Stimulated activated CD4-positive, alpha-beta T cell treated with anti-CD3 and anti-CD28 coated beads, TNF-alpha, amount 100 ng/mL, for 4 hours (primary cell): ENCODE measurements at regions not wholly inside any gene's neighbourhood (a gene's known extent, or its start where the extent isn't known, plus 50 kb on each side); places are given as distances from the start of the nearest gene placed in this dataset.

Experiments used
- DNase-seq, 3 experiments: peaks; one replicate each; pipeline ENCODE4 v3.0.0-alpha.2; 2020; ENCODE audit warnings: low read depth in 3 of 3

DNA sequence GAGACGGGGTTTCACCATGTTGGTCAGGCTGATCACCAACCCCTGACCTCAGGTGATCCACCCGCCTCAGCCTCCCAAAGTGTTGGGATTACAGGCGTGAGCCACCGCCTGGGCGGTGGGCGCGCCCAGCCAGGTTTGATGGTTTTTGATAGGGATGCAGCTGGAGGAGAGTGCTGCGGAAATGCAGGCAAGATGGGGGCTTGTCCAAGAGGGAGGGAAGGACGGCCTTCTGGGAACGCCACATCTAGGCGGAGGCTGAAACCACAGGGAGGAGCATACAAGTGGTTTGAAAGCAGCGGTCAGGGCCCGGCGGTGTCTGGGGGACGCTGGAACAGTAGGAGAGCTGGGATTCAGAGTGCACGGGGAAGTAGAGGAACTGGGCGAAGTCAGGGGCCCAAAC is 134.6 kb downstream of the VRK1 start:
- DNase-seq, result no peak

DNA sequence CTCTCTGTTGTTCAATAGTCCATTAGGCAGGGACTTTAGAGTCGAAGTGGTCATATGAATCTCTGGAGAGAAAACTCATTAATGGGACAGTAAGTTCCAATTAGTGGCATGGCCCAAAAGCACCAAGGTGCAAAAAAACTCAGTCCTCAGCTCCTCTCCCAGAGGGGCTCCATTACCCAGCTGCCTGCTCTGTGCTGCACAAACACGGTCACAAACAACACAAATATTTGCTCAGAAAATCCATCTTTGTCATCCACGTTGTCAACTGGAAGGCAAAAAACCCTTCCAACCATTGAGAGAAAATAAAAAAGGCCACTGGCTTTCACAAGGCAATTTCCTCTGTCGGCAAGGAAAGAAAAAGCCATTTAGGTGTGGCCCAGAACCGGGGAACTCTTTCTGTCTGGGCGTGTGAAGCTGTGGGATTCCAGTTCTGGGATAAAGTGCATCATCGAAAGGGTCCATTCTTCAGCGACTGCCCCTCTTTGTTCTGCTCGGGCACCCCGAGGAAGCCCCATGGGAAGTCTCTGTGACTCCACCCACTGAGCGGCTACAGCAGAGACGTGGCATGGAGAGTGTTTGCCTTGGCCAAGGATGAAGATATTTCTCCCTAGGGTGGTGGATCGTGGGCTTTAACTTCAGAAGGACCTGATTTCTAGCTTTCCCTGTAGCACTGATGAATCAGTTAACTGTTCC is 137.6 kb downstream of the VRK1 start:
- no peak for DNase-seq

DNA sequence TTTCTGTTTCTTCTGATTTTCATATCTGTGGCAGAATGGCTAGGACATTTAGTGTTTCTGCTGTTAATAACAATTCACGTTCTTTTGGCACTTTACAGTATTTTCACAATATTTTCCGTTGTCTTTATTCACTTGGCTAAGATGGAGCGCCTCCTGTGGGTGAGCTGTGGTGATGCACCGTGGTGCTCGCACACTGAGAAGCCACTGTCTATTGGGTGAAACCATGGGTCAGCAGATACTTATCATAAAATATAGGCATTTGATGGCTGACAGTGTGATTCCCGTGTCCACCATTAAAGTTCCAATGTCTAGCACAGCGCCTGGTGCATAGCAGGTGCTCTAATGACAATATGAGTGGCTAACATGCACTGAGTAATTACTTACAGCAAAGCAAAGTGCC is 141.8 kb downstream of the VRK1 start:
- no peak for DNase-seq

DNA sequence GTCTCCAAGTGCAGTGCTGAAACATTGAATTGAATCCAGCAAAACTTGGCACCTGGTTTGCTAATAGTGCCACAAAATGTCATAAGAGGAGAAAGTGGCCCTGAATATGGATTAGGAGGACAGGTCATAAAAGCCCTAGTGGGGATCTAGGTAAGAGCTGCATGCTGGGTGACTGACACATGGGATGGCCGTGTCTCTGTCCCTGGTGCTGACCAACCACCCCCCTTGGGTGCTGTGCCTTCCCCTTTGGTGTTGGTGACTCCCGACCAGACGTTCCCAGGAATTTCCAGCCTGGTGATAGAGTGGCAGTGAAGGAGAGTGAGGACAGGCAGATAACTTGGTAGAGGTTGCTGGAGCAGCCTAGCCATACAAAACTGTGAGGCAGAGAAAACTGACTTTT is 142.8 kb downstream of the VRK1 start:
- DNase-seq, result no peak

DNA sequence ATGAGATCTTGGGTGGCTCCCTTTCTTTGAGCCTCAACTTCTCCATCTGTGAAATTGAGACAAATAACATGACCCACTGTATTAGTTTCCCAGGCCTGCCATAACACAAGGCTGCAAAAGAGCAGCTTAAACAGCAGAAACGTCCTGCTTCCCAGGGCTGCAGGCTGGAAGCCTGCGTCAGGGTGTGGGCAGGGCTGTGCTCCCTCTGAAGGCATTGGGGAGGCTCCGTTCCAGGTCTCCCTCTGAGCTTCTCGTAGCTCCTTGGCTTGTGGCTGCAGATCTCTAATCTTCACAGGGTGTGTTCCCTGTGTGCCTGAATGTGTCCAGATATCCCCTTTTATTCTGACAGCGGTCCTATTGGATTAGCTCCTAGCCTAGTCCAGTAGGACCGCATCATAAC is 147.1 kb downstream of the VRK1 start:
- DNase-seq, result no peak

DNA sequence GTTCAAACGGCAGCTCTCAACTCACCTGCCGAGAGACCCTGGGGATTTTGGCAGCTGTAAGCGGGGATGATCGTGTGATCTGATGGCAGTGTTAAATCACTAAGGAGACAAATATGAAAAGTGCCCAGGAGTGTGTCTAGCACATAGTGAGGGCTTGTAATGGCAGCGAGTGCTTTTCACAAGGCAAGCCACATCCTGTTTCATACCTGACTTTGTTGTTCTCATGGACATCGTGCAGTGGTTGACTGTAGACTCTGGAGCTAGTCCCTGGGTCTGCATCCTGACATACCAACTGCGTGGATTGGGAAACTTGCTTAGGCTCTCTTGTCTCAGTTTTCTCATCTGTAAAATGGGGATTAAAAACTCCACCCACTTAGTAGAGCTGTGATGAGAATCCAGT is 148.5 kb downstream of the VRK1 start:
- DNase-seq, result no peak

DNA sequence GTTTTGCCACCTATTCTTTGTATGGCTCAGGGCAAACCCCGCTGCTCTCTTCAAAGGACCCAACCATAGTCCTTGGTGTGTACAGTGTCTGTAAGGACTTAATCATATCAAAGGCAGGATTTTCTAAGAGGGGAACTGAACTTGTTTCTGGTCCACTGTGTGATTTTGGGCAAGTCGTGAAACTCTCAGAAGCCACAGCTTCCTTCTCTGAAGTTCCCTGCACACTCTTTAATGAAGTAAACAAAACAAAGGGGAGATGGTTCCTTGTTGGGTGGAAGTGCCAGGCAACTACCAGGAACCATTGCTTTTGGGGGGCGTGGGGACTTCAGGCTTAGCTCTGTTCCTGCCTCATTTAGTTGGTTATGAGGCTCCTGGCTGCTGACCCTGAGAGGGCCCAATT is 152.4 kb downstream of the VRK1 start:
- DNase-seq, result no peak

DNA sequence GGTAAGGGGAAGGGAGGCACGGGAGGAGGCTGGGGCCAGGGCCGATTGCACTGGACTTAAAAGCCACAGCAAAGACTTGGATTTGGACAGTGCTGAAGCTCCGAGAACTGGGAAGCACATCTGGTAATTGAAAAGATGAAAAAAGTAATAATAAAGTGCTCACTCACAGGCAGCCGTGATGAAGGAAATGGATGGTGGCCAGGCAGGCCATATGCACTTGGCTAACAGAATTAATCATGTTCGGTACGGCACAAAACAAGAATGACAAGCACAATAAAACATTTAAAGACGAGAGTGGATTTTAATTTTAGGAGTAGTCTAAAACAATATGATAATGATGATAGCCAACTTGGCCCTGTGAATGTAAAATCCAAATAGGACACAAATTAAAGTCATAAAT is 154.3 kb downstream of the VRK1 start:
- no peak for DNase-seq

DNA sequence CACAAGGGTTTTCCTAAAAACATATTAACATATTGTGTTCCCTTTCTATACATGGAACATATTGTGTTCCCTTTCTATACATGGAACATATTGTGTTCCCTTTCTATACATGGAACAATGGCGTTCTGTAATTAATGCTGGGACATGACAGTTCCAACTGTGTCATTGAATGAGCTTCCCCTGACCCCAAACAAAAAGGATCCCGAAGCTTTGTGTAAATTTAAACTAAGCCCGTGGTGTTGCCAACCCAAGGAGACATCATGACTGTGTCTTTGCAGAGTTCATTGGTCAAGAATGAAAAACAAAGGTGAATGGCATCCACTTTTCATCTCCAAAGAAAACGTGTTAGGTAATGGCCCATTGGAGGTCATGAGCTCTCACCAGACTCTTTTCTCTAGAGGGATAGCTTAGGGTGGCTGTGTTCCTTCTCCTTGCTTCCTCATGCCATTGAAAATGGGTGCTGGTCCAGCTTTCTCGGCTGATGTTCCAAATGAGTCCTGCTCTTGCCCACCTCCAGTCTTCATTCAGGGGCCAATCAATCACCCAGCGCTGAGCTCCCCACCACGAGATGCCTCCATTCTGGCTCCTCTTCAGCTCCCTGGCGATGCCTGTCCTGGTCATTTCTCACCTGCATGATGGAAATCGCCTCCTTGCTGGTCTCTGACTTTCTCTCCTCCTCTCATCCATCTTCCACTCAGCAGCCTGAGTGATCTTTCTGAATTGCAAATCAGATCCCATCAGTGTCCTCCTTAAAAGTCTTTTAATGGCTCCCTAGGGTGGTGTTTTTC is 156.1 kb downstream of the VRK1 start:
- no peak for DNase-seq

DNA sequence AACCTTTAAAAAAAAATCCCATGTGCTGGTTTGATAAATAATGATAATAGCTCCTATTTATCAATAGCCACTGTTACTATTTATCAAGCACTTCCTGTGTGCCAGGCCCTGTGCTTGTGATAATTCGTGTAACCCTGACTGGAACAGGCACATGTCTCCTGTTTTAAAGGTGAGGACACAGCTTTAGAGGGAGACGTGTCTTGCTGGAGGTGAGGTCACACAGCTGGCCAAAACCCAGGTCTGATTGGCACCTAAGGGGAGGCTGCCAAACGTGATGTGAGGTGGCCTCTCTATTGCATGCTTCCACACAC is 156.6 kb downstream of the VRK1 start:
- DNase-seq, result no peak

DNA sequence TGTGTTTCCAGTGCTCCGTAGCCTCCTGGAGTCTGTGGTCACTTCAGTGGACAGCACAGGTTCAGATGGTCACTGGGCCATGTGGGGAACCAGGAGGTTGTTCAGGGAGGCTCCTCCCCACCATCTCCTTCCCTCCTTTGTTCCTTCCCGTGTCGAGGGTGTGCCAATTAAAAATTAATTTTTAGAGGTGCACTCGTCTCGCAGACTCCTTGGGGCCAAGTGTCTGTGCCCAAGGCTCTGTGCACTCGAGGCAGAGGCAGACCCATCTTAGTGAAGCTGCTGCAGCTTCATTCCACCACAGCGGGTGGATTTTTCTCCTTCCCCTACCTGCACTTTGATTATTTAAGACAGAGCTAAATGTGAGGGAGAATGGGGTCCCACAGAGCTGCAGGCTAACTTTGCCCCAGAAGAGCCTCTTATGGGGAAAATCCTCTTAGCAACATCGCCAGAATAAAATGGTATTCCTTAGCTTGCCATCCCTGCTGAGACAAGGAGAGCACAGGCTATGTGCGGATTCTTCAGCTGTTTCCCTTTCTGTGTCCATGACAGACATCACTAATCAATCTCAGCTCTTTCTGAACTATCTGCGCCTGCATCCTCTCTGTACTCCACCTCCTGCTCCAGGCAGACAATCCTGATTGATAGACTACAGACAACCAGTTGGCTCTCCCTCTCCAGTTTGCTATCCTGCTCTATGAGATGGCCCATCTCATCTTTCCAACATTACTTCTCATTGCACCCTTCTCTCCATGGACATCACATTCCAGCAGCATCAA is 159.5 kb downstream of the VRK1 start:
- no peak for DNase-seq

DNA sequence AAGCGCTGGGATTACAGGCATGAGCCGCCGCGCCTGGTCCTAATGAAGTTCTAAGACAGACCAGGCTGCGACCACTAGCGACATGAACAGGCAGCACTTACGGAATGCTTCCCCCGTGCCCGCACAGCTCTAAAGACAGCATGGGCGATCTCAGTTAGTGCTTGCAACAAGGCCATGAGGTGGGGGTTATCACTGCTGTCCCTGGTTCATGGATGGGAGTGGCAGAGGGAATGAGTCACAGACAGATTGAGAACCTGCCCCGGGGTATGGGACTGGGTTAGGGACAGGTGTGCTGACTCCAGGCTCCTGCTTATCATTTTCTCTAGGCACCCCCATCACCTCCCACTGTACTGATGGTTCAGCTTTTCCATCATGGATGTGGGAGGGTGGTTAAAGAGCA is 160.9 kb downstream of the VRK1 start:
- no peak for DNase-seq

DNA sequence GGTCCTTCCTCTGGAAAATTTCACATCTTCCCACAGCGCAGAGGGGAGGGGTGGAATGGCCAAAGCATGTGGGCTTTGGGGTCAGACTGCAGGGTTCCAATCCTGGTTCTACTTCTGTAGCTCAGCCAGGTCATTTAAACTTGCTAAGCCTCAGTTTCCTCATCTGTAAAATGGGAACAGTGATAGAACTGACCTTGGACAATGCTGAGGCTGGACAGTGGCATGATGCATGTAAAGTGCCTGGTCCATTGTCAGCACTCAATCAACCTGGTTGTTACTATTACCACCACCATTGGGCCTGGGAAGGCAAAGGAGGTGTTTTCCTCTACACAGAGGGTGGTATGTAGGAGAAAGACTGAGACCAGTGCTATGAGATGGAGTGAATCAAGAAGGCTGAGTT is 162.8 kb downstream of the VRK1 start:
- no peak for DNase-seq

DNA sequence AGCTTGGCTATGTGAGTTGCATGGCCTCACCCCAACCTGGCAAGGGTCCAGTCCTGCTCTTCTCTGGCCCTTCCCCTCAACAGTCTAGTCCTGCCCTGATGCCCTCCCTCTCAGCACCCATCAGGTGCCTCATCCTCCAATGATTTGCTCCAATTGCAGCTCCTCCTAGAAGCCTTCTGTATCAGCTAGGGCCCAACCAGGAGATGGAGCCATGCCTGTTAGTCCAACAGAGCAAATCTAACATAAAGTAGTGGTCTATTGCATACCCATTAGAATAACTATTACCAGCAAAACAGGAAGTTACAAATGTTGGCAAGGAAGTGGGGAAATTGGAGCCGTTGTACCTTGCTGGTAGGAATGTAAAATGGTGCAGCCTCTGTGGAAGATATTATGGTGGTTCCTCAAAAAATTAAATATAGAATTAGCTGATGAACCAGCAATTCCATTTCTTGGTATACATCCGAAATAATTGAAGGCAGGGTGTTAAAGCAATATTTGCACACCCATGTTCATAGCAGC is 163.5 kb downstream of the VRK1 start:
- no peak for DNase-seq

DNA sequence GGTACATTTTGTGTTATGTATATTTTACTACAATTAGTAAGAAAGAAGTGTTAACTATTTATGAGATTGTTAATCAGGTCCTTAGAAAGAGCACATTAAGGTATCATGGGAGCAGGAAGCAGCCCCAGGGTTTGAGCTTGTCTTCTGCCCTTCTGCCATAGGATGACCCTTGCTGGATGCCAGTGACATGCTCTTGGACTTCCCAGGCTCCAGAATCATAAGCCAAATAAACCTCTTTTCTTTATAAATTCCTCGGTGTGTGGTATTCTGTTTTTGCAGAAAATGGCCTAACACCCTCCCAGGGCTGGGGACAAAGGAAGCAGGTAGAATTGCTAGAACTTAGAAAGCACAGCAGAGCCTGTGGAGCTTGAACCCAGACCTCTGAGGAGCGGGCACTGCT is 164.7 kb downstream of the VRK1 start:
- no peak for DNase-seq

DNA sequence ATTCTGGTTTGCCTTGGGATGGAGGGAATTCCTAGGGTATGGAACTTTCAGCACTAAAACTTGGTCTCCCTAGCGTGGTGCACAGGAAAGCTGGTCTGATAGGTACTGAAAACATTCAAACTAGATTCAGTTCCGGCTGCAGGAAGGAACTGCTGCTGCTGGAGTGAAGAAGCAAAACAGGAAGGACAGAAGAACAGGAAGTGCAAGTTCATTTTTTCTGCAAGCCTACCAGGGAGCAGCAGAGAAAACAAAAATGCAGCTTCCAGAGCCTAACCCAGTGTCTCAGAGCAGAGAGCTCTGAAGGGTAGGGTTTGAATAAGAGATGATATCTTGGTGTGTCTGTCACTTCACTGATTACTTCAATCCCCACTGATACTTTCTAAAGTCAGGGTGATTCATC is 165.2 kb downstream of the VRK1 start:
- peak in 1 of 3 experiments; percentile 3 for DNase-seq

DNA sequence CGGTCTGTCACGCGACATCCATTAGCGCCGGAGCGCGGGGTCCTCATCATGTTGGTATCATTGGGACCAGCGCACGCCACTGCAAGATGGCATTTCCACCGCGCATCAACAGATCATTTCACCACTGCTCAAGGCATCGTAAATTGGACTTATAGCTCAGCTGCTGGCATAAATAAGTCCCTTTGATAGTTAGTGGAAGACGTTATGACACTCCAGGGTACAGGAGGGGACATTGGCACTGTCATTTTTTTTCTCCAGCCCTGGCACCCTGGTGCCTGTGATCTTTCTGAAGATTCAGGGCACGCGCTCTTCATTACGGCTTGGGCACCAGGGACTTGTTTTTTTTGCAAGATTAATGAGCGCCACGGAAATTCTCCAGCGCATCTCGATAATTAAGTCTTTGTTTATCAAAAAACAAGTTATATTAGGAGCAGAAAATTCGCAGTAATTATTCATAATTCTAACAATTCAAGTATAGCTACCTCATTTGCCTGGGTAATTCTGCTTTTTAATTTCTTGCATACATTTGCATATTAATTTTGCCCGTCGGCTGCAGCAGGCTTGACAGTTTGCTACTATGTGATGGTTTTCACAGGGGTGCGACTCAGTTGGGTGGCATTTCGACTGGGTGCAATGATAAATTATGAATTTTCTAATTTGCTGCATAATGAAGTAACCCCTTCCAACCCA is 167.7 kb downstream of the VRK1 start:
- DNase-seq, result no peak

DNA sequence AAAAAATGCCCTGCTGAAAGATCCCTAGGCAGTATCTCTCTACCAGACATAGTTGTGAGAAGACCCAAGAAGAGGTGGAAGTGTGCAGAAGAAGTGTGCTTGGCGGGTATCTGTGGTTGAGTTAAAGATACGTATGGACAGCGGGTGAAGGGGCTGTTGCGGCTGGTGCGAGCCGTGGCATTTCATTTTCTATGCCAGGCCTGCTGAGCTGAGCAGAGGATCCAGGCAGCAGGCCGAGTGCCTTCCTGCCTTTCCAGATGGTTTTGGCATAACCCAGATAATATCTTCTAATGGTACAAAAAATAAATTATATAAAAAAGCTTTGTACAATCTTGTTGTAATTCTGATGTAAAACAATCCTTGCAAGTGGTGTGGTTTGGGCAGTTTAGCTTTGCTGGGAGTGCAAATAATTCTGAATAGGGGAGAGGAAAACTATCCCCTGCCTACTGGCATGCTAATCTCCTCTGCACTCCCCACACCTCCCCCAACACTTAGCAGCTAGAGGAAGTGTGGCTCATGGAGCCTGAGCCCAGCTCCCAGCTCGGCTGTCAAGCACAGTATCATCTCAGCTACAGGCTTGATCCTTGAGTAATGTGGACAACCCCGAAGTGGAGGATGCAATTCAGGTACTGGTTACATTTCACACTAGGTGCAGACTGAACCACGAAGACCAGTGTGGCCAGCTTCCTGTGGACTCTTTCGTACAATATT is 168.9 kb downstream of the VRK1 start:
- no peak for DNase-seq

DNA sequence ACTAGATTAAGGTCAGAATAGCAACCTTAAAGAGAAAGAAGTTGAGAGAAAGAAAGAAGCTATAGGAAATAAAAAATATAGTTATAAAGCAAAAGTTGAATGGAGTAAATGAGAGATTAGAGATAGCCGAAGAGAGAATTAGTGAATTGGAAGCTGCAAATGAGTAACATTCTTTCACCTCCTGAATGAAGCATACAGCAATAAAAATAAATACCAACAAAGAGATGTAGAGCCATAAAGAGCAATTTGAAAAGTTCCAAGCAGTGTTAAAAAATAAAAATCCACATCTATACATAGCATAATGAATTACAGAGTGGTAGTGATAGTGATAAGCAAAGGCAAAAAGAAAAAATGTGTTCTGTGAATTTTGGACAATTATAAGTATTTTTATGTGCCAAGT is 177.9 kb downstream of the VRK1 start:
- no peak for DNase-seq

DNA sequence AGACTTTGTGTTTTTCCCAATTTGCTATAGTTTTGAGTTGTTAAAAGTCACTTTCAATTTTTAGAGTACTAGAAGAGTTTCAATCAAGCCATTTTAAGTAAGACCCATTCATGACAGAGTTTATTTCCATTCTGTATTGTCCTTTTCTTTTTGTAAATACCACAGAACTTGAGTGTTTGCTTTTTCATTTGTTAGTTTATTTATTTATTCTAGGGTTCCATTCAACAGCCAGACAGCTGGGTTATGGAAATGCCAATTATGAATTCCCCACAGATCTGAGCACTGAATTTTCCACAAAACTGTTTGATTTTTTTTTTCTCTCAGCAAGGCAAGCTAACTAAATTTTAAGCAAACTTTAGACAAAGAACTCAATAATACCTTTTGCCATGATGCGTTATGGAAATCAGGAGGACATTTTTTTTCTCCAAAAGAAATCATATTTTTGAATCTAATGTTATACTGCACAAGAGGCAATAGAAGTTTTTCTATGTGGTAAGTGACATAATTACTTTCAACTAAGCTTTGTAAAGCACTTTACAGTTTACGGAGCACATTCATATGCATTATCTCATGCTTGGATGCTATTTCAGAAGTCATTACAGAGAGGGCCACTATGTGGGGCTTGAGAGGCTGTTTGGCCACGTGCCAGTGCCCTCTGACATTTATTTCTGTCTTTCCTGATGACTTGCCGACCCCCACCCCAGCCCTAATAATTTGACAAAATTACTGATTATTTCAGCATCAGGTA is 181.5 kb downstream of the VRK1 start:
- DNase-seq, result no peak

DNA sequence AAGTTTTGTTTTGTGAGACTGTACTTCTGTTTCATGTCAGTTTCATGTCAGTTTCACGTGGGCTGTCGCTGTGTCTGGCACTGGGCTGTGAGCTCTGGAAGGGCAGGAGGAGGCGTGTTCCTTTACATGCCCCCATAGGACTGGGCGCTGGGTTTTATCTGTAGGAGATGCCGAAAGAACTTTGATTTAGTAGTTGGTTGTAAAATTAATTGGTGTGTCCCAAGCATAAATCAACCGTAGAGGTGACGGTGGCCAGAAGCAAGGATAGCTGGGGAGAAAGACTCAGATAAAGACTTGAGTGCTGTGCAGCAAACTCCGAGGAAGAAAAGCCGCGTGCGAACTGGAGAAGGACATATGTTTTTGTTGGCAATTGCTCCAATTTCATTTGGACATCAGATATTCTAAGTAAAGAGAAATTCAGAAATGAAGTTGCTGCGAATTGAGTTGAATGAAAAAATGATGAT is 182.5 kb downstream of the VRK1 start:
- no peak for DNase-seq
